PC-3 (cell line): ENCODE measurements at regions not wholly inside any gene's neighbourhood (a gene's known extent, or its start where the extent isn't known, plus 50 kb on each side); places are given as distances from the start of the nearest gene placed in this dataset.

Source experiments
- ATAC-seq: fragments of 200-7000 bp; cut with Tn5 transposase; 2 replicates; pipeline ENCODE4 v1.9.1; 2020; ENCODE audit warnings: mild to moderate bottlenecking, moderate library complexity
- BruUV-seq: library from RNA; stranded (reverse); fragments of 400-500 nt; replicated peaks from 2 replicates; lab custom pipeline; 2021; lab: Mats Ljungman, UMichigan
- CTCF ChIA-PET: fragments of 300-600 bp; sonication (Branson Sonifier 250); formaldehyde crosslinking; loops from one replicate; lab custom pipeline; 2022; ENCODE audit warnings: antibody characterized with exemption; lab: Charles Lee
- POLR2A ChIA-PET: fragments of 300-600 bp; sonication (Branson Sonifier 250); formaldehyde crosslinking; loops from one replicate; lab custom pipeline; 2022; ENCODE audit warnings: antibody characterized with exemption; ENCODE audit not compliant: unreplicated experiment; lab: Charles Lee
- DNase-seq: peaks from one replicate; pipeline ENCODE4 v3.0.0-alpha.2; 2015
- H2AFZ ChIP-seq: fragments of 300-600 bp; sonication (generic); 2 replicates; pipeline ENCODE4 v1.6.0; 2016; ENCODE audit warnings: antibody characterized with exemption, low read length
- H3F3A ChIP-seq: fragments of 300-600 bp; sonication (generic); one replicate; pipeline ENCODE4 v1.6.0; 2017; ENCODE audit warnings: antibody characterized with exemption, low read length, control low read depth, mild to moderate bottlenecking; ENCODE audit not compliant: unreplicated experiment
- H3K27ac ChIP-seq: fragments of 300-600 bp; sonication (generic); 2 replicates; pipeline ENCODE4 v1.5.1; 2016; ENCODE audit warnings: mild to moderate bottlenecking, low read length
- H3K27me3 ChIP-seq: fragments of 300-600 bp; sonication (generic); 2 replicates; pipeline ENCODE4 v1.6.1; 2016; ENCODE audit warnings: low read length, mixed read lengths
- H3K36me3 ChIP-seq: fragments of 300-600 bp; sonication (generic); 2 replicates; pipeline ENCODE4 v1.6.1; 2016; ENCODE audit warnings: low read depth, mixed run types, low read length, mixed read lengths
- H3K4me1 ChIP-seq: fragments of 300-600 bp; sonication (generic); 2 replicates; pipeline ENCODE4 v1.5.1; 2016; ENCODE audit warnings: low read length; ENCODE audit not compliant: insufficient read depth
- H3K4me2 ChIP-seq: fragments of 300-600 bp; sonication (generic); 2 replicates; pipeline ENCODE4 v1.6.0; 2016; ENCODE audit warnings: low read length
- H3K4me3 ChIP-seq: fragments of 300-600 bp; sonication (generic); 2 replicates; pipeline ENCODE4 v1.5.1; 2016; ENCODE audit warnings: mild to moderate bottlenecking, low read length, mixed read lengths
- H3K79me2 ChIP-seq: fragments of 300-600 bp; sonication (generic); 2 replicates; pipeline ENCODE4 v1.6.1; 2017; ENCODE audit warnings: low read length, mixed read lengths
- H3K9ac ChIP-seq: fragments of 300-600 bp; sonication (generic); 2 replicates; pipeline ENCODE4 v1.6.0; 2016; ENCODE audit warnings: mild to moderate bottlenecking, low read length
- H3K9me2 ChIP-seq: fragments of 300-600 bp; sonication (generic); replicated peaks from 2 replicates; pipeline ENCODE4 v1.6.1; 2016; ENCODE audit warnings: mixed run types, low read length, mixed read lengths
- H3K9me3 ChIP-seq: fragments of 300-600 bp; sonication (generic); 2 replicates; pipeline ENCODE4 v1.6.1; 2016; ENCODE audit warnings: low read length, mixed read lengths
- H4K20me1 ChIP-seq: fragments of 300-600 bp; sonication (generic); 2 replicates; pipeline ENCODE4 v1.6.1; 2016; ENCODE audit warnings: low read length, mixed read lengths
- CTCF ChIP-seq: fragments of 300-600 bp; sonication (generic); conservative IDR thresholded peaks from 2 replicates; pipeline ENCODE4 v1.5.1; 2017; ENCODE audit warnings: antibody characterized with exemption, low read depth, mild to moderate bottlenecking, low read length
- EZH2 ChIP-seq: fragments of 300-600 bp; sonication (generic); IDR thresholded peaks from one replicate; pipeline ENCODE4 v1.6.1; 2017; ENCODE audit warnings: antibody characterized with exemption, mild to moderate bottlenecking, low read length; ENCODE audit not compliant: unreplicated experiment
- EZH2phosphoT487 ChIP-seq: fragments of 300-600 bp; sonication (generic); IDR thresholded peaks from 2 replicates; pipeline ENCODE4 v1.6.1; 2018; ENCODE audit warnings: mild to moderate bottlenecking, antibody characterized with exemption, low read length, borderline replicate concordance
- intact Hi-C: fragments of 100-400 bp; cut with micrococcal nuclease; formaldehyde crosslinking; loops from 2 replicates; pipeline ENCODE4 v1.9.0; 2023

GRCh38 chr5:155308289-155308688, 294.7 kb downstream of the KIF4B start:
- DNase-seq (no peak), ATAC-seq (no peak)
- Histone ChIP-seq H3K4me1 (no peaks in the 10 kb centered on the region), H3K36me3 (no peaks in the 10 kb centered on the region), H3K9me3 (no peaks in the 10 kb centered on the region), H3K27ac (no peak overlapping the region), H3K4me2 (no peak overlapping the region), H3K9me2 (no peaks in the 10 kb centered on the region), H4K20me1 (no peaks in the 10 kb centered on the region), H3K27me3 (no peaks in the 10 kb centered on the region), H3K9ac (no peak overlapping the region), H3F3A (no peaks in the 10 kb centered on the region), H3K79me2 (no peaks in the 10 kb centered on the region), H3K4me3 (no peak overlapping the region), H2AFZ (no peak overlapping the region)
- TF ChIP-seq EZH2 (no peak), CTCF (no peak), EZH2phosphoT487 (no peak)
- ChIA-PET CTCF (no interaction called here), POLR2A (no interaction called here)
- intact Hi-C loops = no loop called here
- no TSS peak for BruUV-seq

- H3K9me2 ChIP-seq = no peaks in the 10 kb centered on the region
- BruUV-seq = no TSS peak
- no peaks in the 10 kb centered on the region for H3K79me2 ChIP-seq
- H3K27me3 ChIP-seq = no peaks in the 10 kb centered on the region
- TF ChIP-seq EZH2 = no peak
- TF ChIP-seq EZH2phosphoT487 = no peak
- TF ChIP-seq CTCF = no peak
- H3F3A ChIP-seq = no peaks in the 10 kb centered on the region
- H3K27ac ChIP-seq = no peak overlapping the region
- no peak overlapping the region for H3K9ac ChIP-seq
- H2AFZ ChIP-seq = no peak overlapping the region
- POLR2A ChIA-PET = no interaction called here
- no peaks in the 10 kb centered on the region for H3K4me1 ChIP-seq
- H3K9me3 ChIP-seq = no peaks in the 10 kb centered on the region
- no peak overlapping the region for H3K4me3 ChIP-seq
- H4K20me1 ChIP-seq = no peaks in the 10 kb centered on the region
- ATAC-seq = no peak
- H3K4me2 ChIP-seq = no peak overlapping the region
- no peak for DNase-seq
- no peaks in the 10 kb centered on the region for H3K36me3 ChIP-seq
- CTCF ChIA-PET = no interaction called here
- intact Hi-C loops = no loop called here
These were observed 295.6 kb downstream of the KIF4B start for GRCh38 chr5:155309021-155309746.

GRCh38 chr5:155311721-155312120, 298.2 kb downstream of the KIF4B start:
- no peak for DNase-seq
- intact Hi-C loops = no loop called here
- Histone ChIP-seq H3K4me3 (no peak overlapping the region), H3K27me3 (no peaks in the 10 kb centered on the region), H4K20me1 (no peaks in the 10 kb centered on the region), H2AFZ (no peak overlapping the region), H3K9ac (no peak overlapping the region), H3K9me3 (no peaks in the 10 kb centered on the region), H3K36me3 (no peaks in the 10 kb centered on the region), H3K27ac (no peak overlapping the region), H3K4me1 (no peaks in the 10 kb centered on the region), H3F3A (no peaks in the 10 kb centered on the region), H3K79me2 (no peaks in the 10 kb centered on the region), H3K9me2 (no peaks in the 10 kb centered on the region), H3K4me2 (no peak overlapping the region)
- BruUV-seq = no TSS peak
- TF ChIP-seq CTCF = no peak
- CTCF ChIA-PET = no interaction called here
- POLR2A ChIA-PET = no interaction called here
- ATAC-seq = no peak
